ENCODE measurements at regions not wholly inside any gene's neighbourhood (a gene's known extent, or its start where the extent isn't known, plus 50 kb on each side); places are given as distances from the start of the nearest gene placed in this dataset.

GRCh38 chr16:60739737-60740683 is 1296.2 kb downstream of the CDH8 start:
- Histone ChIP-seq H3K27me3 (no peaks in the 10 kb centered on the region), H3K4me1 (no peaks in the 10 kb centered on the region), H3K9me3 (no peaks in the 10 kb centered on the region), H3K4me3 (no peak overlapping the region), H3K36me3 (no peaks in the 10 kb centered on the region), H3K27ac (no peak overlapping the region)
- TF ChIP-seq CTCF (IDR thresholded peaks at IDR 0.05) (no peak), POLR2A (IDR thresholded peaks at IDR 0.05) (no peak)
- DNase-seq = no peak
- intact Hi-C loops (cut with DNase I; ENCODE audit: low total_unique reads) = no loop called here

GRCh38 chr16:60731329-60732050 is 1304.7 kb downstream of the CDH8 start:
- intact Hi-C loops (cut with DNase I; ENCODE audit: low total_unique reads) = no loop called here
- DNase-seq = no peak
- H3K4me1 ChIP-seq = no peaks in the 10 kb centered on the region
- H3K4me3 ChIP-seq = no peak overlapping the region
- H3K36me3 ChIP-seq = no peaks in the 10 kb centered on the region
- no peaks in the 10 kb centered on the region for H3K9me3 ChIP-seq
- H3K27me3 ChIP-seq = no peaks in the 10 kb centered on the region
- no peak overlapping the region for H3K27ac ChIP-seq
- no peak for TF ChIP-seq POLR2A (IDR thresholded peaks at IDR 0.05)

DNA sequence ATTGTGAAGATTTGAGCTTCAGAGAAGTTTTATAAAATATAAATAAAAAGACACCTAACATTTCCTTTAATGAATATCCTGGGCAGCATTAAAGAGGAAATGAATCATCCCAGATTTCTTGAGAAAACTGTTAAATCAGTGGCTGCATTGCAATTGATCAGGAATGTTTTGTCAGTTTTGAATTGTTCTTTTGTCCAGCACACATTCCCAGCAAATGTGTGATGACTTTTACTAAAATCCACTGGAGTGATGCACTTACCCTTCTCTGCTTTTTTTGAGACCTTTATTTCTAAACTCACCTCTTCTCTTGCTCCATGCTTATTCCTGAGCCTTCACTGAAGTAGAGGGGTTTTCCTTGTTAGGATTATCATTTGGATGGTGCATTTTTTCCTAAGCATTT is 1307.2 kb downstream of the CDH8 start:
- intact Hi-C loops (cut with DNase I; ENCODE audit: low total_unique reads) = no loop called here
- no peaks in the 10 kb centered on the region for H3K27me3 ChIP-seq
- TF ChIP-seq POLR2A (IDR thresholded peaks at IDR 0.05) = no peak
- TF ChIP-seq CTCF (IDR thresholded peaks at IDR 0.05) = no peak

DNA sequence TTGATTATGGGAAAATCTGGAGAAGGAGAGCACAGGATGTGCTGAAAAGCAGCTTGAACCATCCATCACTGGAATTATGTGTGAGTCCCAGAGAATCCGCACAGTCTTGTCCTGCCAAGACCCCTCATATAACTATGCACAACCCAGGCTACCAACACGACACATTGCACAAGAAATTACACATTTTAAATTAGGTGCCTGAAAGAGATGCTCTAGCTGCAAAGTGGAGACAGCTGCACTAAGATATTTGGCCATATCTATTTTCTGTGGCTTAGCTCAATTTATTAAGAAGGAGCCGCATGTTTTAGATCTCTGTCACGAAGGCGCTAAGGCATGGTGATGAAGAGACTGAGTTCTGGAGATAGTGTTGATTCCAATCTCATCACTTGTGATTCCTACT is 1308.4 kb downstream of the CDH8 start:
- Histone ChIP-seq H3K27ac (no peak overlapping the region), H3K9me3 (no peaks in the 10 kb centered on the region), H3K4me1 (no peaks in the 10 kb centered on the region), H3K4me3 (no peak overlapping the region), H3K27me3 (no peaks in the 10 kb centered on the region), H3K36me3 (no peaks in the 10 kb centered on the region)
- no peak for TF ChIP-seq POLR2A (IDR thresholded peaks at IDR 0.05)
- no peak for TF ChIP-seq CTCF (IDR thresholded peaks at IDR 0.05)
- DNase-seq = no peak
- intact Hi-C loops (cut with DNase I; ENCODE audit: low total_unique reads) = no loop called here

More for the DNA sequence above, 1307.2 kb downstream of the CDH8 start:
- Histone ChIP-seq H3K9me3 (no peaks in the 10 kb centered on the region), H3K4me1 (no peaks in the 10 kb centered on the region), H3K27ac (no peak overlapping the region), H3K36me3 (no peaks in the 10 kb centered on the region), H3K4me3 (no peak overlapping the region)
- DNase-seq = no peak

DNA sequence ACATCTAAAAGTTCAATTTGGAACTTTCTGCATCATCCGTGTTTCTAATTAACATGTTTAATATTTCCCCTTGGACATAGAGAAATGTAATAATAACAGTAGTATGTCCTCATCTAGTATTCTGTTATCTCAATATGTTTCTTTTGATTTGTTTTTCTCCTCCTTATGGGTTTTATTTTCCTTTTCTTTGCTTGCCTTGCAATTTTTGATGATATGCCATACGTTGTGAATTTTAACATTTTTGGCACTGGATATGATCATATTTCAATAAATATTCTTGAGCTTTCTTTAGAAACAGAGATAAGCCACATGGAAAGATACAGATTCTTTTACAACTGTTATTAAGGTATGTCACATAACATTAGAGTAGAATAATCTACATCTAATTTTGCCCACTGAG is 1316.2 kb downstream of the CDH8 start:
- intact Hi-C loops (cut with DNase I; ENCODE audit: low total_unique reads) = no loop called here
- TF ChIP-seq CTCF (IDR thresholded peaks at IDR 0.05) (no peak), POLR2A (IDR thresholded peaks at IDR 0.05) (no peak)
- Histone ChIP-seq H3K9me3 (no peaks in the 10 kb centered on the region), H3K4me1 (no peaks in the 10 kb centered on the region), H3K36me3 (no peaks in the 10 kb centered on the region), H3K4me3 (no peak overlapping the region), H3K27ac (no peak overlapping the region), H3K27me3 (peaks cover 0 to 2% of the 10 kb centered on the region in 2 donors)
- no peak for DNase-seq

All from uterus (tissue), 3 donors.